Naive thymus-derived CD4-positive, alpha-beta T cell (primary cell): ENCODE measurements at regions not wholly inside any gene's neighbourhood (a gene's known extent, or its start where the extent isn't known, plus 50 kb on each side); places are given as distances from the start of the nearest gene placed in this dataset.

Experiments
- ATAC-seq: fragments of 150-1000 bp; cut with Tn5 transposase; 2 replicates; pipeline ENCODE4 v1.10.0; 2021; ENCODE audit warnings: mild to moderate bottlenecking, moderate library complexity
- CTCF ChIA-PET: fragments of 350-600 bp; sonication (Branson Sonifier 250); formaldehyde crosslinking; loops from one replicate; lab custom pipeline; 2021; ENCODE audit warnings: antibody characterized with exemption; lab: Charles Lee
- POLR2A ChIA-PET: fragments of 350-600 bp; sonication (Branson Sonifier 250); formaldehyde crosslinking; loops from one replicate; lab custom pipeline; 2021; ENCODE audit warnings: antibody characterized with exemption, inconsistent platforms; lab: Charles Lee
- DNase-seq, 9 donors: peaks; one replicate each; pipeline versions ENCODE4 v3.0.0 to v3.0.0-alpha.2; 2020 to 2022; ENCODE audit warnings: mixed read lengths in 1 of 9
- H3K27ac ChIP-seq: one replicate; pipeline ENCODE4 v1.7.0; 2013; ENCODE audit warnings: mild to moderate bottlenecking, low read depth, low read length, moderate library complexity
- H3K27me3 ChIP-seq, 2 donors: one replicate each; pipeline ENCODE4 v1.7.0; 2013; ENCODE audit warnings: low read length in 2 of 2, mild to moderate bottlenecking in 2 of 2, moderate library complexity in 2 of 2; ENCODE audit not compliant: control insufficient read depth in 2 of 2, insufficient read depth in 2 of 2
- H3K36me3 ChIP-seq, 3 experiments: 1 replicate in 2 of 3; 2 replicates in 1 of 3; pipeline ENCODE4 v1.7.0; 2013; ENCODE audit warnings: low read length in 3 of 3, mild to moderate bottlenecking in 3 of 3, moderate library complexity in 1 of 3; ENCODE audit not compliant: insufficient read depth in 3 of 3, control insufficient read depth in 2 of 3
- H3K4me1 ChIP-seq, 2 donors: one replicate each; pipeline ENCODE4 v1.7.0; 2013; ENCODE audit warnings: low read length in 2 of 2, mild to moderate bottlenecking in 2 of 2, moderate library complexity in 1 of 2; ENCODE audit not compliant: control insufficient read depth in 2 of 2, insufficient read depth in 2 of 2
- H3K4me3 ChIP-seq: 2 replicates; pipeline ENCODE4 v1.7.0; 2013; ENCODE audit warnings: mild to moderate bottlenecking, low read length
- H3K9me3 ChIP-seq, 3 experiments: 1 replicate in 2 of 3; 2 replicates in 1 of 3; pipeline ENCODE4 v1.7.0; 2013; ENCODE audit warnings: low read length in 3 of 3; ENCODE audit not compliant: control insufficient read depth in 2 of 3
- H3K27ac Mint-ChIP-seq, 9 donors: one replicate each; pipeline ENCODE4 v1.8.0; 2020 to 2022; ENCODE audit warnings: mixed read lengths in 9 of 9, mild to moderate bottlenecking in 8 of 9, moderate library complexity in 5 of 9, inconsistent platforms in 2 of 9
- H3K27me3 Mint-ChIP-seq, 5 donors: one replicate each; pipeline ENCODE4 v1.8.0; 2021 to 2022; ENCODE audit warnings: mixed read lengths in 5 of 5, mild to moderate bottlenecking in 1 of 5
- H3K36me3 Mint-ChIP-seq, 5 donors: one replicate each; pipeline ENCODE4 v1.8.0; 2020 to 2022; ENCODE audit warnings: mixed read lengths in 5 of 5, mild to moderate bottlenecking in 3 of 5, inconsistent platforms in 1 of 5
- H3K4me1 Mint-ChIP-seq, 7 donors: one replicate each; pipeline ENCODE4 v1.8.0; 2020 to 2022; ENCODE audit warnings: mixed read lengths in 7 of 7, mild to moderate bottlenecking in 3 of 7, inconsistent platforms in 1 of 7
- H3K4me3 Mint-ChIP-seq, 10 donors: one replicate each; pipeline ENCODE4 v1.8.0; 2020 to 2022; ENCODE audit warnings: mild to moderate bottlenecking in 10 of 10, mixed read lengths in 10 of 10, moderate library complexity in 6 of 10, inconsistent platforms in 2 of 10
- H3K9me3 Mint-ChIP-seq, 11 donors: one replicate each; pipeline ENCODE4 v1.8.0; 2020 to 2022; ENCODE audit warnings: mixed read lengths in 11 of 11, mild to moderate bottlenecking in 4 of 11, inconsistent platforms in 1 of 11, moderate library complexity in 1 of 11
- intact Hi-C, 2 donors: fragments of 100-400 bp; cut with micrococcal nuclease; formaldehyde crosslinking; loops; one replicate each; pipeline ENCODE4 v1.15.1; 2023

DNA sequence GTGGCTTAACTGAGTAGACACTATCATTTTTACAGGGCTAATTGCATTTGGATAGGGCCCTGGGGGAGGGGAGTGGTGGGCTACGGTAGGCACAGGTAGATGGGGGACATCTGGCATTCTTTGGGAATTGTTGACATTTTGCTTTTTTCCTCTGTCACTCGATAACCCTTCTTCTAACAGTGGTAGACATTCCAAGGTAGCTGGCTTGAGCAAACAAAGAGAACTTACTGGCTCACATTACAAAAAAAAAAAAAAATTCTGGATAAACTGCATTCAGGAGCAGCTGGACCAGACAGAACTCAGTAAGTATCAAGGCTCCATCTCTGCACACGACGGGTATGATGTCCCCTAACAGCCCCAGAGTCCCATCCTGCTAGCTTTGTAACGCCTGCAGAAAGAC lies 585.2 kb downstream of the ZNF608 start:
- ChIA-PET CTCF (no interaction called here), POLR2A (no interaction called here)
- H3K4me3 ChIP-seq: no peak overlapping the region
- H3K4me1 ChIP-seq: no peaks in the 10 kb centered on the region
- peaks cover 0 to 12% (median 2%) of the 10 kb centered on the region in 11 donors for H3K9me3 Mint-ChIP-seq
- H3K27ac Mint-ChIP-seq: no peak overlapping the region
- H3K27ac ChIP-seq: no peak overlapping the region
- intact Hi-C loops: no loop called here
- H3K27me3 Mint-ChIP-seq: no peaks in the 10 kb centered on the region
- no peak for DNase-seq
- no peak for ATAC-seq
- no peaks in the 10 kb centered on the region for H3K9me3 ChIP-seq
- H3K4me1 Mint-ChIP-seq: peaks cover 0 to 23% (median 5%) of the 10 kb centered on the region in 7 donors
- H3K27me3 ChIP-seq: no peaks in the 10 kb centered on the region
- no peak overlapping the region for H3K4me3 Mint-ChIP-seq
- no peaks in the 10 kb centered on the region for H3K36me3 ChIP-seq
- no peaks in the 10 kb centered on the region for H3K36me3 Mint-ChIP-seq

DNA sequence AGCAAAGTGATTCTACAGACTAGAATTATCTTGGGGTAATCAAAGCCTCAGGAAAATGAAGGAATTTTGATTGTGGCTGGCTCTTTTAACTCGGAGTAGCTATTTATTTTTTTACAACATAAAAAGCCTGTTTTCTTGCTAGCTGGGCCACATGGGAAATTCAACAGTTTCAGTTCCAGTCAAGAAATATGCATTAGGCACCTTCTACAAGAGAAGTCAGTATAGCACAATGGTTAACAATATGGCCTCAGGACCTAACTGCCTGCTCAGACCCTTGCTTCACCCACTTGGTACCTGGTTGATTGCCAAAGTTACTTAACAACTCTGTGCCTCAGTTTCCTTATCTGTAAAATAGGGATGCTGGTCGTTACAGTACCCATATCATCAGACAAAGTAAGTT lies 586.2 kb downstream of the ZNF608 start:
- no peak overlapping the region for H3K27ac Mint-ChIP-seq
- ATAC-seq (no peak), DNase-seq (no peak)
- POLR2A ChIA-PET: no interaction called here
- no peaks in the 10 kb centered on the region for H3K27me3 ChIP-seq
- H3K4me3 ChIP-seq: no peak overlapping the region
- H3K36me3 Mint-ChIP-seq: no peaks in the 10 kb centered on the region
- intact Hi-C loops: no loop called here
- H3K4me1 Mint-ChIP-seq: peaks cover 0 to 23% (median 5%) of the 10 kb centered on the region in 7 donors
- CTCF ChIA-PET: no interaction called here
- no peak overlapping the region for H3K4me3 Mint-ChIP-seq
- no peaks in the 10 kb centered on the region for H3K36me3 ChIP-seq
- no peaks in the 10 kb centered on the region for H3K9me3 ChIP-seq
- H3K9me3 Mint-ChIP-seq: peaks cover 2 to 14% (median 5%) of the 10 kb centered on the region in 11 donors
- H3K4me1 ChIP-seq: no peaks in the 10 kb centered on the region
- H3K27me3 Mint-ChIP-seq: no peaks in the 10 kb centered on the region
- H3K27ac ChIP-seq: no peak overlapping the region

DNA sequence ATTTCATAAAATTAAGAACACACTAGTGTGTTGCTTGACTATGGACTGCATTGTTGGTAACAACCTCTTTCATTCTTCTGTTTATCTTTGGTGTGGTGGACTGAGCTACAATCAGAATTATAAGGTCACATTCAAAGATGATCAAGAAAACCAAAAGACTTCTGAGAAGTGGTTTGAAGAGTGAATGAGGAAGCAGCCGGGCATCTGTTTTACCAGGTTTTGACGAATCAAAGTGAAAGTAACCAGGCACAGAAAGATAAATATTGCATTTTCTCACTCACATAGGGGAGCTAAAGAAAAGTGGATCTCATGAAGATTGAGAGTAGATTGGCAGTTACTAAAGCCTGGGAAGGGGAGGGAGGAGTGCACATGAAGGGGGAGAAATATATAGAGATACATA lies 589.1 kb downstream of the ZNF608 start:
- H3K4me1 ChIP-seq: no peaks in the 10 kb centered on the region
- no peak overlapping the region for H3K4me3 ChIP-seq
- no peaks in the 10 kb centered on the region for H3K27me3 Mint-ChIP-seq
- H3K4me3 Mint-ChIP-seq: peak overlapping the region in 6 of 10 donors; percentile 9 to 57 (median 42)
- ChIA-PET POLR2A (no interaction called here), CTCF (no interaction called here)
- no peaks in the 10 kb centered on the region for H3K27me3 ChIP-seq
- intact Hi-C loops: no loop called here
- H3K9me3 ChIP-seq: peaks cover 0 to 3% (median 0%) of the 10 kb centered on the region in 3 experiments
- H3K27ac Mint-ChIP-seq: no peak overlapping the region
- H3K27ac ChIP-seq: no peak overlapping the region
- no peaks in the 10 kb centered on the region for H3K36me3 ChIP-seq
- H3K4me1 Mint-ChIP-seq: peaks cover 0 to 10% (median 0%) of the 10 kb centered on the region in 7 donors
- H3K9me3 Mint-ChIP-seq: peaks cover 4 to 34% (median 12%) of the 10 kb centered on the region in 11 donors
- H3K36me3 Mint-ChIP-seq: no peaks in the 10 kb centered on the region
- ATAC-seq: no peak
- DNase-seq: no peak

DNA sequence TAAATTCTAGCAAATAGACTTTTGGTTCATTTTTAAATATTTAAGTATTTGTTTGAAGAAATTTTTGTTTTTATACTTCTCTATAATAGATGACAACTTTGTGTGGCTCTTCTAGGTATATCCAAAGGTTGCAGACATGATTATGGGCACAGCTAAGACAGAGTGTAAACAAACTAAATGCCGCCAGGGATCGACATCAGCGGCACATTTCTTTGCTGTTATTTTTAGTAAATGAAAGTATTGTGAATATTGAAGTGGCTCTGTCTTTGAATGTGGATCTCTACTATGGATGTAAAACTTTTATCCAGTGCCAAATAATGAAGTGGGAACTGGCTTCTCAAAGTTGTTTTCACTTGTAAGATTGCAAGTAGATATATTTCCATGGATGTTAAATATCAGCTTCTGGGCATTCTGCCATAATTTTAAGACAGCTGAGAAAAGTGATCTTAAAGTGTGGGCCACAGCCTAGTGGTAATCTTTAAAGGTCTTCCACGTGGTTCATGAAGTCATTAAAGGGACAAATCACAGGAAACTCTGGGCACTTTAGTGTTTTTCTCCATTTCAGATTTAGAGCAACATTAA lies 589.9 kb downstream of the ZNF608 start:
- Mint-ChIP-seq H3K9me3 (peaks cover 4 to 36% (median 12%) of the 10 kb centered on the region in 11 donors), H3K36me3 (no peaks in the 10 kb centered on the region), H3K27me3 (no peaks in the 10 kb centered on the region), H3K4me3 (no peak overlapping the region), H3K4me1 (peaks cover 0 to 6% (median 0%) of the 10 kb centered on the region in 7 donors), H3K27ac (no peak overlapping the region)
- H3K4me3 ChIP-seq: no peak overlapping the region
- ChIA-PET POLR2A (no interaction called here), CTCF (no interaction called here)
- intact Hi-C loops: no loop called here
- DNase-seq: no peak
- no peaks in the 10 kb centered on the region for H3K27me3 ChIP-seq
- H3K4me1 ChIP-seq: no peaks in the 10 kb centered on the region
- H3K9me3 ChIP-seq: peaks cover 0 to 3% (median 0%) of the 10 kb centered on the region in 3 experiments
- H3K27ac ChIP-seq: no peak overlapping the region
- H3K36me3 ChIP-seq: no peaks in the 10 kb centered on the region
- no peak for ATAC-seq

DNA sequence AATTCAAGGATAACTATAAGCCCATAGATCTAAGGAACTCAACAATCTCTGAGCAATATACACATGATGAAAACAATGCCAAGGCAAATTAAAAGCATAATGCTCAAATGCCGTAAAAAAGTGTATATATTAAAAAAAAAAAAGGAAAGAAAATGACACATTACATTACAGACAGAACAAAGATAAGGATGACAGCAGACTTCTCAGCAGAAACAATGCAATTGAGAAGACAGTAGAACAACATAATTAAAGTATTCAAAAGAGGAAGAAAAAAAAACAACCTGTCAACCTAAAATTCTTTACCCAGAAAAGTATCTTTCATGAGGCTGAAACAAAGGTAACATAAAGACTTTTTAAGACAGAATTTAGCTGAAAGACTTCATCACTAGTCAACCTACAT lies 591.7 kb downstream of the ZNF608 start:
- POLR2A ChIA-PET: no interaction called here
- H3K9me3 Mint-ChIP-seq: peaks cover 8 to 40% (median 19%) of the 10 kb centered on the region in 11 donors

DNA sequence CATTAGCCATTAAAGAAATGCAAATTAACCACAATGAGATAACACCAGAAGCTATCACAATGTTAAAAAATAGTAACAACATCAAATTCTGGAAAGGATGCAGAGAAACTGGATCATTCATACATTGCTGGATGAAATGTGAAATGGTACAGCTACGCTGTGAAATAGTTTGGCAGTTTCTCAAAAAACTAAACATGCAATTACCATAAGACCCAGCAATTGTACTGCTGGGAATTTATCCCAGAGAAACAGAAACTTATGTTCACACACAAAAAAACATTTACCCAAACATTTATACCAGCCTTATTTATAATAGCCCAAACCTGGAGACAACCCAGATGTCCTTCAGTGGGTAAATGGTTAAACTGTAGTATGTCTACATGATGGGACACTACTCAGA lies 592.9 kb downstream of the ZNF608 start:
- ATAC-seq (no peak), DNase-seq (no peak)
- intact Hi-C loops: no loop called here
- Histone ChIP-seq H3K4me3 (no peak overlapping the region), H3K27me3 (no peaks in the 10 kb centered on the region), H3K9me3 (peaks cover 0 to 3% (median 0%) of the 10 kb centered on the region in 3 experiments), H3K36me3 (no peaks in the 10 kb centered on the region), H3K4me1 (no peaks in the 10 kb centered on the region), H3K27ac (no peak overlapping the region)
- H3K27me3 Mint-ChIP-seq: no peaks in the 10 kb centered on the region
- no peak overlapping the region for H3K4me3 Mint-ChIP-seq
- H3K27ac Mint-ChIP-seq: no peak overlapping the region
- ChIA-PET CTCF (no interaction called here), POLR2A (no interaction called here)
- peaks cover 8 to 45% (median 18%) of the 10 kb centered on the region in 11 donors for H3K9me3 Mint-ChIP-seq
- H3K4me1 Mint-ChIP-seq: peaks cover 0 to 4% (median 0%) of the 10 kb centered on the region in 7 donors
- H3K36me3 Mint-ChIP-seq: no peaks in the 10 kb centered on the region

More for the DNA sequence above, 591.7 kb downstream of the ZNF608 start:
- Histone ChIP-seq H3K4me3 (no peak overlapping the region), H3K36me3 (no peaks in the 10 kb centered on the region), H3K27ac (no peak overlapping the region), H3K4me1 (no peaks in the 10 kb centered on the region), H3K9me3 (peaks cover 0 to 3% (median 0%) of the 10 kb centered on the region in 3 experiments), H3K27me3 (no peaks in the 10 kb centered on the region)
- no peaks in the 10 kb centered on the region for H3K36me3 Mint-ChIP-seq
- DNase-seq (no peak), ATAC-seq (no peak)
- no peak overlapping the region for H3K27ac Mint-ChIP-seq
- peaks cover 0 to 5% (median 0%) of the 10 kb centered on the region in 7 donors for H3K4me1 Mint-ChIP-seq
- no peaks in the 10 kb centered on the region for H3K27me3 Mint-ChIP-seq
- CTCF ChIA-PET: no interaction called here
- intact Hi-C loops: no loop called here
- no peak overlapping the region for H3K4me3 Mint-ChIP-seq

DNA sequence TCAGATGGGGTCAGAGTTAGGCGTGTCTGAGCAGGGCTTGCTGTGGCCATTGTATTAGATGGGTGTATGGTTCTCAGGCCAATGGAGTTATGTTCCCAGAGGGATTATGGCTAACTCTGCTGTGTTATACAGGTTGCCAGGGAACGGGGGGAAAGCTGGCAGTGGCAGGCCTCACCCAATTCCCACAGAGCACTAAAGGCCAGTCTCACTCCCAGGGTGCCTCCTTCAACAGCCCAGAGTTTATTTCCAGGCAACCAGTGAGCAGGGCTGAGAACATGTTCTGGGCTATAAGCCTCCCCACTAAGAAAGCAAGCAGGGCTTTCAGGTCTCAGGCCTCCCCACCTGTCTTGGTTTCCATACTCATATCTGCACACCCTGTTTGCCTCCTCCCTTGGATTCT lies 597.9 kb downstream of the ZNF608 start:
- ChIA-PET POLR2A (no interaction called here), CTCF (no interaction called here)
- Mint-ChIP-seq H3K27me3 (no peaks in the 10 kb centered on the region), H3K9me3 (peaks cover 0 to 21% (median 6%) of the 10 kb centered on the region in 11 donors), H3K27ac (no peak overlapping the region), H3K4me1 (no peaks in the 10 kb centered on the region), H3K36me3 (no peaks in the 10 kb centered on the region), H3K4me3 (no peak overlapping the region)
- intact Hi-C loops: no loop called here
- Histone ChIP-seq H3K27ac (no peak overlapping the region), H3K4me1 (no peaks in the 10 kb centered on the region), H3K27me3 (no peaks in the 10 kb centered on the region), H3K9me3 (no peaks in the 10 kb centered on the region), H3K4me3 (no peak overlapping the region), H3K36me3 (no peaks in the 10 kb centered on the region)
- DNase-seq (no peak), ATAC-seq (no peak)
